ENCODE measurements at regions not wholly inside any gene's neighbourhood (a gene's known extent, or its start where the extent isn't known, plus 50 kb on each side); places are given as distances from the start of the nearest gene placed in this dataset.
"Not testable (repeated sequence)": the region's sequence is repeated elsewhere in the genome, so short reads cannot be mapped to it uniquely, and the experiment has no call there.

GRCh38 chr5:166279828-166280227 lies 2011.6 kb upstream of the WWC1 start:
- DNase-seq = no peak
- in situ Hi-C loops (cut with HindIII; ENCODE audit: low pct_ligation_motif_present, low pct_unique_long_range_greater_than_20kb, low sequenced_read_pairs) = no loop called here

- in situ Hi-C loops (cut with HindIII; ENCODE audit: low pct_ligation_motif_present, low pct_unique_long_range_greater_than_20kb, low sequenced_read_pairs) = no loop called here
- no peak for DNase-seq
Measured at GRCh38 chr5:166281433-166281832, 2010.0 kb upstream of the WWC1 start.

GRCh38 chr5:166282939-166283338 lies 2008.5 kb upstream of the WWC1 start:
- no peak for DNase-seq
- in situ Hi-C loops (cut with HindIII; ENCODE audit: low pct_ligation_motif_present, low pct_unique_long_range_greater_than_20kb, low sequenced_read_pairs) = no loop called here

GRCh38 chr5:166285361-166285760 lies 2006.1 kb upstream of the WWC1 start:
- in situ Hi-C loops (cut with HindIII; ENCODE audit: low pct_ligation_motif_present, low pct_unique_long_range_greater_than_20kb, low sequenced_read_pairs) = no loop called here
- no peak for DNase-seq

- in situ Hi-C loops (cut with HindIII; ENCODE audit: low pct_ligation_motif_present, low pct_unique_long_range_greater_than_20kb, low sequenced_read_pairs) = no loop called here
- DNase-seq = no peak
Measured at GRCh38 chr5:166286832-166287231, 2004.6 kb upstream of the WWC1 start.

- DNase-seq = no peak
- in situ Hi-C loops (cut with HindIII; ENCODE audit: low pct_ligation_motif_present, low pct_unique_long_range_greater_than_20kb, low sequenced_read_pairs) = no loop called here
Measured at GRCh38 chr5:166287866-166288265, 2003.6 kb upstream of the WWC1 start.

- in situ Hi-C loops (cut with HindIII; ENCODE audit: low pct_ligation_motif_present, low pct_unique_long_range_greater_than_20kb, low sequenced_read_pairs); DNase-seq: not testable (repeated sequence)
Measured at GRCh38 chr5:166291800-166292199, 1999.6 kb upstream of the WWC1 start.

GRCh38 chr5:166293892-166294291 lies 1997.6 kb upstream of the WWC1 start:
- in situ Hi-C loops (cut with HindIII; ENCODE audit: low pct_ligation_motif_present, low pct_unique_long_range_greater_than_20kb, low sequenced_read_pairs) = no loop called here
- no peak for DNase-seq

- DNase-seq = no peak
- in situ Hi-C loops (cut with HindIII; ENCODE audit: low pct_ligation_motif_present, low pct_unique_long_range_greater_than_20kb, low sequenced_read_pairs) = no loop called here
Measured at GRCh38 chr5:166302166-166302565, 1989.3 kb upstream of the WWC1 start.

GRCh38 chr5:166317425-166317824 lies 1974.0 kb upstream of the WWC1 start:
- in situ Hi-C loops (cut with HindIII; ENCODE audit: low pct_ligation_motif_present, low pct_unique_long_range_greater_than_20kb, low sequenced_read_pairs) = no loop called here
- no peak for DNase-seq

GRCh38 chr5:166320920-166321480 lies 1970.4 kb upstream of the WWC1 start:
- in situ Hi-C loops (cut with HindIII; ENCODE audit: low pct_ligation_motif_present, low pct_unique_long_range_greater_than_20kb, low sequenced_read_pairs) = no loop called here
- no peak for DNase-seq

- DNase-seq = no peak
- in situ Hi-C loops (cut with HindIII; ENCODE audit: low pct_ligation_motif_present, low pct_unique_long_range_greater_than_20kb, low sequenced_read_pairs) = no loop called here
Measured at GRCh38 chr5:166324372-166324771, 1967.1 kb upstream of the WWC1 start.

GRCh38 chr5:166329149-166329800 lies 1962.2 kb upstream of the WWC1 start:
- in situ Hi-C loops (cut with HindIII; ENCODE audit: low pct_ligation_motif_present, low pct_unique_long_range_greater_than_20kb, low sequenced_read_pairs) = no loop called here
- no peak for DNase-seq

GRCh38 chr5:166330036-166330435 lies 1961.4 kb upstream of the WWC1 start:
- DNase-seq = no peak
- in situ Hi-C loops (cut with HindIII; ENCODE audit: low pct_ligation_motif_present, low pct_unique_long_range_greater_than_20kb, low sequenced_read_pairs) = no loop called here

GRCh38 chr5:166331521-166331920 lies 1959.9 kb upstream of the WWC1 start:
- no peak for DNase-seq
- in situ Hi-C loops (cut with HindIII; ENCODE audit: low pct_ligation_motif_present, low pct_unique_long_range_greater_than_20kb, low sequenced_read_pairs) = no loop called here

- DNase-seq = no peak
- in situ Hi-C loops (cut with HindIII; ENCODE audit: low pct_ligation_motif_present, low pct_unique_long_range_greater_than_20kb, low sequenced_read_pairs) = no loop called here
Measured at GRCh38 chr5:166338801-166339200, 1952.6 kb upstream of the WWC1 start.

GRCh38 chr5:166340039-166340438 lies 1951.4 kb upstream of the WWC1 start:
- in situ Hi-C loops (cut with HindIII; ENCODE audit: low pct_ligation_motif_present, low pct_unique_long_range_greater_than_20kb, low sequenced_read_pairs) = no loop called here
- no peak for DNase-seq

- in situ Hi-C loops (cut with HindIII; ENCODE audit: low pct_ligation_motif_present, low pct_unique_long_range_greater_than_20kb, low sequenced_read_pairs) = no loop called here
- peak; percentile 7 for DNase-seq
Measured at GRCh38 chr5:166341740-166342337, 1949.6 kb upstream of the WWC1 start.

GRCh38 chr5:166342402-166342801 lies 1949.0 kb upstream of the WWC1 start:
- DNase-seq = no peak
- in situ Hi-C loops (cut with HindIII; ENCODE audit: low pct_ligation_motif_present, low pct_unique_long_range_greater_than_20kb, low sequenced_read_pairs) = no loop called here

- no peak for DNase-seq
- in situ Hi-C loops (cut with HindIII; ENCODE audit: low pct_ligation_motif_present, low pct_unique_long_range_greater_than_20kb, low sequenced_read_pairs) = no loop called here
Measured at GRCh38 chr5:166346726-166347374, 1944.6 kb upstream of the WWC1 start.
